Activated T-helper 1 cell treated with anti-CD3 and anti-CD28 coated beads, Interleukin-12 subunit alpha, Interleukin-12 subunit beta, Interleukin-2, Interleukin-4 antibody, amounts not matched to agents 30 ng/mL and 10 ng/mL and 1 ng/mL, durations not matched to agents 14 hours and 24 hours and 36 hours (primary cell): ENCODE measurements at regions not wholly inside any gene's neighbourhood (a gene's known extent, or its start where the extent isn't known, plus 50 kb on each side); places are given as distances from the start of the nearest gene placed in this dataset.

Source experiments
- DNase-seq: peaks from one replicate; pipeline ENCODE4 v3.0.0; 2021; ENCODE audit warnings: low spot score
- H3K27ac Mint-ChIP-seq: one replicate; pipeline ENCODE4 v1.8.0; 2021; ENCODE audit warnings: mild to moderate bottlenecking, mixed read lengths
- H3K27me3 Mint-ChIP-seq: one replicate; pipeline ENCODE4 v1.8.0; 2022; ENCODE audit warnings: mild to moderate bottlenecking, moderate library complexity, mixed read lengths; ENCODE audit not compliant: insufficient read depth
- H3K36me3 Mint-ChIP-seq: one replicate; pipeline ENCODE4 v1.8.0; 2021; ENCODE audit warnings: low read depth, mixed read lengths
- H3K4me1 Mint-ChIP-seq: one replicate; pipeline ENCODE4 v1.8.0; 2021; ENCODE audit warnings: low read depth, mixed read lengths
- H3K4me3 Mint-ChIP-seq: one replicate; pipeline ENCODE4 v1.8.0; 2021; ENCODE audit warnings: mild to moderate bottlenecking, moderate library complexity, mixed read lengths
- H3K9me3 Mint-ChIP-seq: one replicate; pipeline ENCODE4 v1.8.0; 2021; ENCODE audit warnings: mixed read lengths
- intact Hi-C: fragments of 100-400 bp; cut with micrococcal nuclease; formaldehyde crosslinking; loops from one replicate; pipeline ENCODE4 v1.15.1; 2024

- no peak for DNase-seq
- Mint-ChIP-seq H3K4me3 (no peak overlapping the region), H3K9me3 (no peaks in the 10 kb centered on the region), H3K36me3 (no peaks in the 10 kb centered on the region), H3K27ac (no peak overlapping the region), H3K27me3 (peaks cover 13% of the 10 kb centered on the region), H3K4me1 (no peaks in the 10 kb centered on the region)
- intact Hi-C loops = no loop called here
These were observed 62.3 kb upstream of the DPYD start for GRCh38 chr1:97983126-97983525.

- Mint-ChIP-seq H3K4me3 (no peak overlapping the region), H3K4me1 (no peaks in the 10 kb centered on the region), H3K36me3 (no peaks in the 10 kb centered on the region), H3K27ac (no peak overlapping the region), H3K27me3 (peaks cover 11% of the 10 kb centered on the region), H3K9me3 (no peaks in the 10 kb centered on the region)
- intact Hi-C loops = no loop called here
- DNase-seq = no peak
These were observed 59.7 kb upstream of the DPYD start for GRCh38 chr1:97980530-97980929.

GRCh38 chr1:97976801-97977200, 56.0 kb upstream of the DPYD start:
- no peak overlapping the region for H3K27ac Mint-ChIP-seq
- H3K4me3 Mint-ChIP-seq = no peak overlapping the region

More at GRCh38 chr1:97976801-97977200, 56.0 kb upstream of the DPYD start:
- DNase-seq = no peak
- no peaks in the 10 kb centered on the region for H3K36me3 Mint-ChIP-seq
- peaks cover 17% of the 10 kb centered on the region for H3K27me3 Mint-ChIP-seq
- H3K9me3 Mint-ChIP-seq = no peaks in the 10 kb centered on the region
- no peaks in the 10 kb centered on the region for H3K4me1 Mint-ChIP-seq
- intact Hi-C loops = no loop called here
